Ishikawa (cell line): ENCODE measurements at regions not wholly inside any gene's neighbourhood (a gene's known extent, or its start where the extent isn't known, plus 50 kb on each side); places are given as distances from the start of the nearest gene placed in this dataset.

Experiments
- CEBPB ChIP-seq: IDR thresholded peaks from 2 replicates; pipeline ENCODE4 v1.6.1; 2012
- CREB1 ChIP-seq: IDR thresholded peaks from 2 replicates; pipeline ENCODE4 v1.6.1; 2012; ENCODE audit warnings: low read depth
- EGR1 ChIP-seq: IDR thresholded peaks from 2 replicates; pipeline ENCODE4 v1.6.1; 2012
- EP300 ChIP-seq: IDR thresholded peaks from 2 replicates; pipeline ENCODE4 v1.6.1; 2012; ENCODE audit warnings: borderline replicate concordance
- FOXM1 ChIP-seq: IDR thresholded peaks from 2 replicates; pipeline ENCODE4 v1.6.1; 2012; ENCODE audit warnings: low read depth, borderline replicate concordance
- MAX ChIP-seq: IDR thresholded peaks from 2 replicates; pipeline ENCODE4 v1.6.1; 2012
- NFIC ChIP-seq: IDR thresholded peaks from 2 replicates; pipeline ENCODE4 v1.6.1; 2012
- RAD21 ChIP-seq: IDR thresholded peaks from 2 replicates; pipeline ENCODE4 v1.6.1; 2012; ENCODE audit warnings: low read depth
- REST ChIP-seq: IDR thresholded peaks from 2 replicates; pipeline ENCODE4 v1.6.1; 2012; ENCODE audit warnings: low read depth, mild to moderate bottlenecking
- TAF1 ChIP-seq: IDR thresholded peaks from 2 replicates; pipeline ENCODE4 v1.6.1; 2012; ENCODE audit warnings: low read depth, mild to moderate bottlenecking
- TCF12 ChIP-seq: IDR thresholded peaks from 2 replicates; pipeline ENCODE4 v1.6.1; 2012; ENCODE audit warnings: low read depth
- TEAD4 ChIP-seq: IDR thresholded peaks from 2 replicates; pipeline ENCODE4 v1.6.1; 2012
- USF1 ChIP-seq: IDR thresholded peaks from 2 replicates; pipeline ENCODE4 v1.6.1; 2012
- YY1 ChIP-seq: IDR thresholded peaks from 2 replicates; pipeline ENCODE4 v1.6.1; 2012; ENCODE audit warnings: low read depth
- ZBTB7A ChIP-seq: IDR thresholded peaks from 2 replicates; pipeline ENCODE4 v1.6.1; 2012; ENCODE audit warnings: low read depth

- TF ChIP-seq TEAD4 (no peak), REST (no peak), YY1 (no peak), CREB1 (no peak)
Measured at GRCh38 chr5:163813900-163814299, 308.5 kb downstream of the MAT2B start.

- TF ChIP-seq FOXM1 = no peak
- no peak for TF ChIP-seq REST
- no peak for TF ChIP-seq MAX
- TF ChIP-seq RAD21 = no peak
- TF ChIP-seq CEBPB = no peak
- TF ChIP-seq USF1 = no peak
- TF ChIP-seq TCF12 = no peak
- no peak for TF ChIP-seq EP300
- no peak for TF ChIP-seq NFIC
- no peak for TF ChIP-seq TEAD4
Measured at GRCh38 chr5:163815240-163815791, 309.9 kb downstream of the MAT2B start.

GRCh38 chr5:163821142-163821541 is 315.7 kb downstream of the MAT2B start:
- no peak for TF ChIP-seq TAF1
- no peak for TF ChIP-seq CREB1
- no peak for TF ChIP-seq RAD21
- no peak for TF ChIP-seq TEAD4
- no peak for TF ChIP-seq USF1
- no peak for TF ChIP-seq YY1
- TF ChIP-seq EGR1 = no peak

- no peak for TF ChIP-seq USF1
- TF ChIP-seq TCF12 = no peak
- TF ChIP-seq CEBPB = no peak
- TF ChIP-seq EP300 = no peak
- TF ChIP-seq EGR1 = no peak
- TF ChIP-seq NFIC = no peak
Measured at GRCh38 chr5:163822548-163822947, 317.1 kb downstream of the MAT2B start.

GRCh38 chr5:163825661-163826060 is 320.2 kb downstream of the MAT2B start:
- no peak for TF ChIP-seq NFIC
- TF ChIP-seq CREB1 = no peak
- TF ChIP-seq EP300 = no peak
- no peak for TF ChIP-seq TAF1
- no peak for TF ChIP-seq TEAD4
- no peak for TF ChIP-seq RAD21
- no peak for TF ChIP-seq REST
- TF ChIP-seq USF1 = no peak
- no peak for TF ChIP-seq FOXM1
- TF ChIP-seq CEBPB = no peak
- no peak for TF ChIP-seq TCF12
- no peak for TF ChIP-seq YY1
- no peak for TF ChIP-seq EGR1
- no peak for TF ChIP-seq MAX
- TF ChIP-seq ZBTB7A = no peak
